ENCODE measurements at regions not wholly inside any gene's neighbourhood (a gene's known extent, or its start where the extent isn't known, plus 50 kb on each side); places are given as distances from the start of the nearest gene placed in this dataset.

DNA sequence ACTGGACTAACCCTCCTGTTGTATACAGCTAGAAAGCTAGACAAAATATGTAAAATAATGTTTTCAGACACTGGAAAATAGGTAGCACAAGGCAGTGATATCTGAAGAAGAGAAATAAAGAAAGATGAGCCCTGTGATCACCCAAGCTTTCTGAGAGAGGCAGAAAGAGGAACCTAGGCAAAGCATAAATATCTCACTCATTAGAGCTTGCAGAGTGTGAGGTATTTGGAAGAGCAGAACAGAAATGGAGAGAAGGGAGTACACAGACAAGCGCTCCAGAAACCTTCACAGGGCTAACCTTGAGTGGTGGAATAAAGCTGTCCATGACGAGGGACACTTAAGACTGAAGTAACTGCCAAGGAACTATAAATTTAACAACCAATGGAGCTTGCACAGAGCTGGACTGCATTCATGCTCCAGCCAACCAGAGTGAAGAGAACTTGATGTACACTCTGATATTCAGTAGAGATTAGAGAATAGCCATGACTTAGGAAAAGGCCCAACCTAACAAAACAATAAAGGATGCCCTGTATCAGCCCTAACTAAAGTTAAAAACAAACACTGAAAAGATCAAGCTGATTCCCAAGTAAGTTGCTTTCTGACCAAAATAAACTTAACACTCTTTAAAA, 280.9 kb upstream of the STXBP5 start:
- no peak overlapping the region for H3K4me3 Mint-ChIP-seq
- H3K27ac Mint-ChIP-seq = no peak overlapping the region
- DNase-seq (ENCODE audit: low spot score) (no peak), ATAC-seq (no peak)
- no peaks in the 10 kb centered on the region for H3K36me3 Mint-ChIP-seq
- H3K4me1 Mint-ChIP-seq = no peaks in the 10 kb centered on the region
- ChIA-PET CTCF (no interaction called here), POLR2A (no interaction called here)
- no peaks in the 10 kb centered on the region for H3K27me3 Mint-ChIP-seq (ENCODE audit: low read depth)
- H3K9me3 Mint-ChIP-seq = no peaks in the 10 kb centered on the region
- TF ChIP-seq SMAD4 (CRISPR knock-in tag; IDR thresholded peaks at IDR 0.05) (no peak), OVOL2 (CRISPR knock-in tag; IDR thresholded peaks at IDR 0.05; ENCODE audit: borderline replicate concordance) (no peak), JAZF1 (CRISPR knock-in tag; IDR thresholded peaks at IDR 0.05) (no peak), PRRX2 (CRISPR knock-in tag; IDR thresholded peaks at IDR 0.05) (no peak)
- TF ChIP-seq, protein P1, sequence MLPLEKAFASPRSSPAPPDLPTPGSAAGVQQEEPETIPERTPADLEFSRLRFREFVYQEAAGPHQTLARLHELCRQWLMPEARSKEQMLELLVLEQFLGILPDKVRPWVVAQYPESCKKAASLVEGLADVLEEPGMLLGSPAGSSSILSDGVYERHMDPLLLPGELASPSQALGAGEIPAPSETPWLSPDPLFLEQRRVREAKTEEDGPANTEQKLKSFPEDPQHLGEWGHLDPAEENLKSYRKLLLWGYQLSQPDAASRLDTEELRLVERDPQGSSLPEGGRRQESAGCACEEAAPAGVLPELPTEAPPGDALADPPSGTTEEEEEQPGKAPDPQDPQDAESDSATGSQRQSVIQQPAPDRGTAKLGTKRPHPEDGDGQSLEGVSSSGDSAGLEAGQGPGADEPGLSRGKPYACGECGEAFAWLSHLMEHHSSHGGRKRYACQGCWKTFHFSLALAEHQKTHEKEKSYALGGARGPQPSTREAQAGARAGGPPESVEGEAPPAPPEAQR (CRISPR knock-in tag; IDR thresholded peaks at IDR 0.05) = no peak
- TF ChIP-seq, protein P2, sequence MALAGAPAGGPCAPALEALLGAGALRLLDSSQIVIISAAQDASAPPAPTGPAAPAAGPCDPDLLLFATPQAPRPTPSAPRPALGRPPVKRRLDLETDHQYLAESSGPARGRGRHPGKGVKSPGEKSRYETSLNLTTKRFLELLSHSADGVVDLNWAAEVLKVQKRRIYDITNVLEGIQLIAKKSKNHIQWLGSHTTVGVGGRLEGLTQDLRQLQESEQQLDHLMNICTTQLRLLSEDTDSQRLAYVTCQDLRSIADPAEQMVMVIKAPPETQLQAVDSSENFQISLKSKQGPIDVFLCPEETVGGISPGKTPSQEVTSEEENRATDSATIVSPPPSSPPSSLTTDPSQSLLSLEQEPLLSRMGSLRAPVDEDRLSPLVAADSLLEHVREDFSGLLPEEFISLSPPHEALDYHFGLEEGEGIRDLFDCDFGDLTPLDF (CRISPR knock-in tag; IDR thresholded peaks at IDR 0.05) = no peak
- TF ChIP-seq, protein P3, sequence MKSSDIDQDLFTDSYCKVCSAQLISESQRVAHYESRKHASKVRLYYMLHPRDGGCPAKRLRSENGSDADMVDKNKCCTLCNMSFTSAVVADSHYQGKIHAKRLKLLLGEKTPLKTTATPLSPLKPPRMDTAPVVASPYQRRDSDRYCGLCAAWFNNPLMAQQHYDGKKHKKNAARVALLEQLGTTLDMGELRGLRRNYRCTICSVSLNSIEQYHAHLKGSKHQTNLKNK (CRISPR knock-in tag; IDR thresholded peaks at IDR 0.05) = no peak

DNA sequence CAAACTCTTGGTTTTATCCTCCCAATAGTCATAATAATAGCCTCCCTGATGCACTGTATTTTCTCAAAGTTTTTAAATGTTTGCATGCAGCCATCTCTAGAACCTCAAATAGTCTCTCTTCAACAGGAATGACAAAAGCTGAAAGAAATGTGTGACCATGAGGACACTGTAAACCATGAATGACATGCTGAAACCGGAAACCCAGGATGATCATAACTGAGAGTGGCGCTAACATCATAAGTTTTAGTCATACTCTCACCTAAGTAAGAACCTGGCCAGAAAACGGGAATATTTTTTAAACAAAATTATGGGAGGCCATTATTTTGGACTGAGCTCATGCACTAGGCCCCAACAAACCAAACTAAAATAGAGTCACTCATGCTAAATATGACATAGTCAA, 278.4 kb upstream of the STXBP5 start:
- POLR2A ChIA-PET = no interaction called here
- DNase-seq (ENCODE audit: low spot score) (no peak), ATAC-seq (no peak)
- Mint-ChIP-seq H3K27ac (no peak overlapping the region), H3K4me3 (no peak overlapping the region), H3K27me3 (ENCODE audit: low read depth) (no peaks in the 10 kb centered on the region), H3K9me3 (peaks cover 11% of the 10 kb centered on the region), H3K4me1 (no peaks in the 10 kb centered on the region), H3K36me3 (no peaks in the 10 kb centered on the region)
- CTCF ChIA-PET = no interaction called here
- TF ChIP-seq, protein P2 (CRISPR knock-in tag; IDR thresholded peaks at IDR 0.05) = no peak
- TF ChIP-seq CREB1 (CRISPR knock-in tag; IDR thresholded peaks at IDR 0.05) (no peak), GTF2I (CRISPR knock-in tag; conservative IDR thresholded peaks at IDR 0.05) (no peak), ZNF121 (CRISPR knock-in tag; IDR thresholded peaks at IDR 0.05) (no peak), ZNF138 (CRISPR knock-in tag; conservative IDR thresholded peaks at IDR 0.05) (no peak), NFE2L1 (CRISPR knock-in tag; IDR thresholded peaks at IDR 0.05) (no peak), FOXJ3 (CRISPR knock-in tag; IDR thresholded peaks at IDR 0.05; ENCODE audit: borderline replicate concordance) (no peak), GRHL2 (CRISPR knock-in tag; IDR thresholded peaks at IDR 0.05; ENCODE audit: insufficient replicate concordance, severe bottlenecking) (no peak), MXD4 (CRISPR knock-in tag; IDR thresholded peaks at IDR 0.05; ENCODE audit: borderline replicate concordance) (no peak), CREM (CRISPR knock-in tag; IDR thresholded peaks at IDR 0.05) (no peak), SP1 (CRISPR knock-in tag; conservative IDR thresholded peaks at IDR 0.05) (no peak), CBFB (CRISPR knock-in tag; IDR thresholded peaks at IDR 0.05; ENCODE audit: low read depth) (no peak)
- TF ChIP-seq, protein P4, sequence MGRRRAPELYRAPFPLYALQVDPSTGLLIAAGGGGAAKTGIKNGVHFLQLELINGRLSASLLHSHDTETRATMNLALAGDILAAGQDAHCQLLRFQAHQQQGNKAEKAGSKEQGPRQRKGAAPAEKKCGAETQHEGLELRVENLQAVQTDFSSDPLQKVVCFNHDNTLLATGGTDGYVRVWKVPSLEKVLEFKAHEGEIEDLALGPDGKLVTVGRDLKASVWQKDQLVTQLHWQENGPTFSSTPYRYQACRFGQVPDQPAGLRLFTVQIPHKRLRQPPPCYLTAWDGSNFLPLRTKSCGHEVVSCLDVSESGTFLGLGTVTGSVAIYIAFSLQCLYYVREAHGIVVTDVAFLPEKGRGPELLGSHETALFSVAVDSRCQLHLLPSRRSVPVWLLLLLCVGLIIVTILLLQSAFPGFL (CRISPR knock-in tag; IDR thresholded peaks at IDR 0.05; ENCODE audit: borderline replicate concordance) = no peak
- TF ChIP-seq, protein P5, sequence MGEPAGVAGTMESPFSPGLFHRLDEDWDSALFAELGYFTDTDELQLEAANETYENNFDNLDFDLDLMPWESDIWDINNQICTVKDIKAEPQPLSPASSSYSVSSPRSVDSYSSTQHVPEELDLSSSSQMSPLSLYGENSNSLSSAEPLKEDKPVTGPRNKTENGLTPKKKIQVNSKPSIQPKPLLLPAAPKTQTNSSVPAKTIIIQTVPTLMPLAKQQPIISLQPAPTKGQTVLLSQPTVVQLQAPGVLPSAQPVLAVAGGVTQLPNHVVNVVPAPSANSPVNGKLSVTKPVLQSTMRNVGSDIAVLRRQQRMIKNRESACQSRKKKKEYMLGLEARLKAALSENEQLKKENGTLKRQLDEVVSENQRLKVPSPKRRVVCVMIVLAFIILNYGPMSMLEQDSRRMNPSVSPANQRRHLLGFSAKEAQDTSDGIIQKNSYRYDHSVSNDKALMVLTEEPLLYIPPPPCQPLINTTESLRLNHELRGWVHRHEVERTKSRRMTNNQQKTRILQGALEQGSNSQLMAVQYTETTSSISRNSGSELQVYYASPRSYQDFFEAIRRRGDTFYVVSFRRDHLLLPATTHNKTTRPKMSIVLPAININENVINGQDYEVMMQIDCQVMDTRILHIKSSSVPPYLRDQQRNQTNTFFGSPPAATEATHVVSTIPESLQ (CRISPR knock-in tag; IDR thresholded peaks at IDR 0.05) = no peak
- TF ChIP-seq, protein P6, sequence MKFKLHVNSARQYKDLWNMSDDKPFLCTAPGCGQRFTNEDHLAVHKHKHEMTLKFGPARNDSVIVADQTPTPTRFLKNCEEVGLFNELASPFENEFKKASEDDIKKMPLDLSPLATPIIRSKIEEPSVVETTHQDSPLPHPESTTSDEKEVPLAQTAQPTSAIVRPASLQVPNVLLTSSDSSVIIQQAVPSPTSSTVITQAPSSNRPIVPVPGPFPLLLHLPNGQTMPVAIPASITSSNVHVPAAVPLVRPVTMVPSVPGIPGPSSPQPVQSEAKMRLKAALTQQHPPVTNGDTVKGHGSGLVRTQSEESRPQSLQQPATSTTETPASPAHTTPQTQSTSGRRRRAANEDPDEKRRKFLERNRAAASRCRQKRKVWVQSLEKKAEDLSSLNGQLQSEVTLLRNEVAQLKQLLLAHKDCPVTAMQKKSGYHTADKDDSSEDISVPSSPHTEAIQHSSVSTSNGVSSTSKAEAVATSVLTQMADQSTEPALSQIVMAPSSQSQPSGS (CRISPR knock-in tag; IDR thresholded peaks at IDR 0.05; ENCODE audit: borderline replicate concordance, low read depth) = no peak
- TF ChIP-seq, protein P7, sequence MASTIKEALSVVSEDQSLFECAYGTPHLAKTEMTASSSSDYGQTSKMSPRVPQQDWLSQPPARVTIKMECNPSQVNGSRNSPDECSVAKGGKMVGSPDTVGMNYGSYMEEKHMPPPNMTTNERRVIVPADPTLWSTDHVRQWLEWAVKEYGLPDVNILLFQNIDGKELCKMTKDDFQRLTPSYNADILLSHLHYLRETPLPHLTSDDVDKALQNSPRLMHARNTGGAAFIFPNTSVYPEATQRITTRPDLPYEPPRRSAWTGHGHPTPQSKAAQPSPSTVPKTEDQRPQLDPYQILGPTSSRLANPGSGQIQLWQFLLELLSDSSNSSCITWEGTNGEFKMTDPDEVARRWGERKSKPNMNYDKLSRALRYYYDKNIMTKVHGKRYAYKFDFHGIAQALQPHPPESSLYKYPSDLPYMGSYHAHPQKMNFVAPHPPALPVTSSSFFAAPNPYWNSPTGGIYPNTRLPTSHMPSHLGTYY (CRISPR knock-in tag; IDR thresholded peaks at IDR 0.05) = no peak
- TF ChIP-seq, protein P8, sequence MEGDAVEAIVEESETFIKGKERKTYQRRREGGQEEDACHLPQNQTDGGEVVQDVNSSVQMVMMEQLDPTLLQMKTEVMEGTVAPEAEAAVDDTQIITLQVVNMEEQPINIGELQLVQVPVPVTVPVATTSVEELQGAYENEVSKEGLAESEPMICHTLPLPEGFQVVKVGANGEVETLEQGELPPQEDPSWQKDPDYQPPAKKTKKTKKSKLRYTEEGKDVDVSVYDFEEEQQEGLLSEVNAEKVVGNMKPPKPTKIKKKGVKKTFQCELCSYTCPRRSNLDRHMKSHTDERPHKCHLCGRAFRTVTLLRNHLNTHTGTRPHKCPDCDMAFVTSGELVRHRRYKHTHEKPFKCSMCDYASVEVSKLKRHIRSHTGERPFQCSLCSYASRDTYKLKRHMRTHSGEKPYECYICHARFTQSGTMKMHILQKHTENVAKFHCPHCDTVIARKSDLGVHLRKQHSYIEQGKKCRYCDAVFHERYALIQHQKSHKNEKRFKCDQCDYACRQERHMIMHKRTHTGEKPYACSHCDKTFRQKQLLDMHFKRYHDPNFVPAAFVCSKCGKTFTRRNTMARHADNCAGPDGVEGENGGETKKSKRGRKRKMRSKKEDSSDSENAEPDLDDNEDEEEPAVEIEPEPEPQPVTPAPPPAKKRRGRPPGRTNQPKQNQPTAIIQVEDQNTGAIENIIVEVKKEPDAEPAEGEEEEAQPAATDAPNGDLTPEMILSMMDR (IDR thresholded peaks at IDR 0.05) = no peak

Data from WTC11 (cell line).